ENCODE measurements at regions not wholly inside any gene's neighbourhood (a gene's known extent, or its start where the extent isn't known, plus 50 kb on each side); places are given as distances from the start of the nearest gene placed in this dataset.

DNA sequence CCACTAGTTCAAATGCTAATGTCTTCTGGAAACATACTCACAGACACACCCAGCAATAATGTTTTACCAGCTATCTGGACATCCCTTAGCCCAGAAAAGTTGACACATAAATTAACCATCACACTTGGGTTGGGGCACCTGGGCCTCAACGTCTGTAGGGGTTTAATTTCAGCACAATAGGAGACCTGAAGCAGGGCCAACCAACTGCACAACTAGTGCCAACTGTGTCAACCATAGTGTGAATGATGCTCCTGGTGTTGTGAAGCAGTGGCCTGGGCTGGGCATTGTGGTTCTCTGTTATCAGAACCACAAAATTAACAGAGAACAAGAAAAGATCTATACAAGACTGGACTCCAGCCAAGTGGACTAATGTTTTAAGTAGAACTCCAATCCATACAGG is 106.7 kb upstream of the PPM1H start:
- DNase-seq (ENCODE audit: low read depth, low spot score) (no peak), FAIRE-seq (no peak)
- Histone ChIP-seq H3K79me2 (ENCODE audit: control insufficient read depth, insufficient read depth, low read length) (no peaks in the 10 kb centered on the region), H3K4me3 (replicated peaks in 1 of 3; ENCODE audit: insufficient read depth in 1 of 3, low read depth in 1 of 3, low read length in 3 of 3) (no peak overlapping the region), H3K36me3 (ENCODE audit: control insufficient read depth in 2 of 2, extremely low read depth in 1 of 2, insufficient read depth in 2 of 2, low read length in 2 of 2) (no peaks in the 10 kb centered on the region), H4K20me1 (replicated peaks; ENCODE audit: control insufficient read depth, extremely low read depth, insufficient read depth, low read length) (no peaks in the 10 kb centered on the region), H3K4me2 (ENCODE audit: insufficient read depth, low read length) (no peak overlapping the region), H3K27ac (ENCODE audit: insufficient read depth, low read depth, low read length) (no peak overlapping the region), H3K9me3 (replicated peaks; ENCODE audit: control insufficient read depth, insufficient read depth, low read length) (no peaks in the 10 kb centered on the region), H3K9ac (replicated peaks; ENCODE audit: extremely low read depth, insufficient read depth, low read length) (no peak overlapping the region), H3K9me1 (replicated peaks; ENCODE audit: control insufficient read depth, extremely low read depth, insufficient read depth, low read length) (no peaks in the 10 kb centered on the region), H3K4me1 (ENCODE audit: control insufficient read depth, extremely low read depth, insufficient read depth, low read length) (no peaks in the 10 kb centered on the region), H3K27me3 (ENCODE audit: control insufficient read depth in 2 of 2, insufficient read depth in 2 of 2, low read length in 2 of 2) (no peaks in the 10 kb centered on the region), H2AFZ (ENCODE audit: low read depth, low read length) (no peak overlapping the region)
- dilution Hi-C loops (cut with MboI; ENCODE audit: extremely low pct_ligation_motif_present, low sequenced_read_pairs) = no loop called here
- ChIA-PET POLR2A (no interaction called here), CTCF (no interaction called here)
- no TSS peak for BruUV-seq (replicated peaks)
- intact Hi-C loops (cut with micrococcal nuclease) = no loop called here
- TF ChIP-seq EZH2 (IDR thresholded peaks at IDR 0.05; ENCODE audit: borderline replicate concordance, low read depth, low read length, severe bottlenecking) (no peak), JUN (IDR thresholded peaks at IDR 0.05; ENCODE audit: borderline replicate concordance, insufficient read depth, insufficient read length, low read depth) (no peak), MYC (IDR thresholded peaks at IDR 0.05; ENCODE audit: low read depth, low read length) (no peak), GATA2 (IDR thresholded peaks at IDR 0.05; ENCODE audit: insufficient read depth, insufficient read length, low read depth, low read length) (no peak), POLR2AphosphoS5 (IDR thresholded peaks at IDR 0.05; ENCODE audit: insufficient read depth, low read depth, low read length) (no peak), POLR2A (IDR thresholded peaks at IDR 0.05; ENCODE audit: low read depth, low read length) (no peak), FOS (IDR thresholded peaks at IDR 0.05; ENCODE audit: borderline replicate concordance, insufficient read depth, low read length) (no peak), MAX (IDR thresholded peaks at IDR 0.05; ENCODE audit: insufficient read depth, insufficient read length) (no peak)
- TF ChIP-seq, protein P1, sequence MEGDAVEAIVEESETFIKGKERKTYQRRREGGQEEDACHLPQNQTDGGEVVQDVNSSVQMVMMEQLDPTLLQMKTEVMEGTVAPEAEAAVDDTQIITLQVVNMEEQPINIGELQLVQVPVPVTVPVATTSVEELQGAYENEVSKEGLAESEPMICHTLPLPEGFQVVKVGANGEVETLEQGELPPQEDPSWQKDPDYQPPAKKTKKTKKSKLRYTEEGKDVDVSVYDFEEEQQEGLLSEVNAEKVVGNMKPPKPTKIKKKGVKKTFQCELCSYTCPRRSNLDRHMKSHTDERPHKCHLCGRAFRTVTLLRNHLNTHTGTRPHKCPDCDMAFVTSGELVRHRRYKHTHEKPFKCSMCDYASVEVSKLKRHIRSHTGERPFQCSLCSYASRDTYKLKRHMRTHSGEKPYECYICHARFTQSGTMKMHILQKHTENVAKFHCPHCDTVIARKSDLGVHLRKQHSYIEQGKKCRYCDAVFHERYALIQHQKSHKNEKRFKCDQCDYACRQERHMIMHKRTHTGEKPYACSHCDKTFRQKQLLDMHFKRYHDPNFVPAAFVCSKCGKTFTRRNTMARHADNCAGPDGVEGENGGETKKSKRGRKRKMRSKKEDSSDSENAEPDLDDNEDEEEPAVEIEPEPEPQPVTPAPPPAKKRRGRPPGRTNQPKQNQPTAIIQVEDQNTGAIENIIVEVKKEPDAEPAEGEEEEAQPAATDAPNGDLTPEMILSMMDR (IDR thresholded peaks at IDR 0.05; ENCODE audit: extremely low read depth in 1 of 2, insufficient read depth in 1 of 2, low read depth in 1 of 2, low read length in 2 of 2) = no peak

Data from endothelial cell of umbilical vein (primary cell).